Uterus (tissue), 2 donors: ENCODE measurements at regions not wholly inside any gene's neighbourhood (a gene's known extent, or its start where the extent isn't known, plus 50 kb on each side); places are given as distances from the start of the nearest gene placed in this dataset.

ENCODE experiments used
- CTCF ChIP-seq, 4 experiments: fragments of 200-600 bp in 2 of 4; fragments of 450-650 bp in 2 of 4; sonication (generic) in 2 of 4; IDR thresholded peaks; one replicate each; pipeline ENCODE4 v1.5.1; 2016 to 2019; ENCODE audit warnings: antibody characterized with exemption in 4 of 4, mild to moderate bottlenecking in 2 of 4, moderate library complexity in 1 of 4
- POLR2A ChIP-seq, 2 donors: fragments of 450-650 bp; IDR thresholded peaks; one replicate each; pipeline ENCODE4 v1.6.1; 2016; ENCODE audit warnings: antibody characterized with exemption in 2 of 2, mild to moderate bottlenecking in 1 of 2, moderate library complexity in 1 of 2

- TF ChIP-seq CTCF (IDR thresholded peaks at IDR 0.05) (no peak), POLR2A (IDR thresholded peaks at IDR 0.05) (no peak)
Measured at GRCh38 chr14:104425763-104426646, 153.6 kb upstream of the C14orf180 start.
